DOHH2 (cell line): ENCODE measurements at regions not wholly inside any gene's neighbourhood (a gene's known extent, or its start where the extent isn't known, plus 50 kb on each side); places are given as distances from the start of the nearest gene placed in this dataset.

ENCODE experiments used
- CTCF ChIP-seq: fragments of 200-600 bp; sonication (generic); IDR thresholded peaks from one replicate; pipeline ENCODE4 v1.5.1; 2014; ENCODE audit warnings: antibody characterized with exemption, mild to moderate bottlenecking, low read depth, low read length; ENCODE audit not compliant: poor library complexity, severe bottlenecking
- EZH2phosphoT487 ChIP-seq: fragments of 200-600 bp; sonication (generic); IDR thresholded peaks from 2 replicates; pipeline ENCODE4 v1.6.1; 2017; ENCODE audit warnings: borderline replicate concordance, mild to moderate bottlenecking, antibody characterized with exemption, low read length, moderate library complexity, mixed read lengths

GRCh38 chr3:80676866-80677265, 909.1 kb upstream of the ROBO1 start:
- no peak for TF ChIP-seq CTCF
- no peak for TF ChIP-seq EZH2phosphoT487
